Loucy (cell line): ENCODE measurements at regions not wholly inside any gene's neighbourhood (a gene's known extent, or its start where the extent isn't known, plus 50 kb on each side); places are given as distances from the start of the nearest gene placed in this dataset.

ENCODE experiments used
- H2AFZ ChIP-seq: fragments of 200-600 bp; sonication (generic); 2 replicates; pipeline ENCODE4 v1.6.0; 2016; ENCODE audit warnings: antibody characterized with exemption, mild to moderate bottlenecking, low read length, moderate library complexity
- H3F3A ChIP-seq: fragments of 200-600 bp; 2 replicates; pipeline ENCODE4 v1.6.0; 2016; ENCODE audit warnings: antibody characterized with exemption, low read depth, mild to moderate bottlenecking
- H3K27me3 ChIP-seq: fragments of 200-600 bp; sonication (generic); 2 replicates; pipeline ENCODE4 v1.6.1; 2014; ENCODE audit warnings: low read length, mild to moderate bottlenecking; ENCODE audit not compliant: insufficient read depth, poor library complexity, severe bottlenecking
- H3K36me3 ChIP-seq: fragments of 200-600 bp; sonication (generic); 2 replicates; pipeline ENCODE4 v1.6.1; 2016; ENCODE audit warnings: low read length; ENCODE audit not compliant: insufficient read depth
- H3K4me1 ChIP-seq: fragments of 200-600 bp; sonication (generic); 2 replicates; pipeline ENCODE4 v1.5.1; 2014; ENCODE audit warnings: low read length, mild to moderate bottlenecking; ENCODE audit not compliant: insufficient read depth, poor library complexity, severe bottlenecking
- H3K4me2 ChIP-seq: fragments of 200-600 bp; sonication (generic); 2 replicates; pipeline ENCODE4 v1.6.0; 2014; ENCODE audit warnings: antibody characterized with exemption, low read length, low read depth, mild to moderate bottlenecking; ENCODE audit not compliant: poor library complexity, severe bottlenecking
- H3K4me3 ChIP-seq: fragments of 200-600 bp; sonication (generic); 2 replicates; pipeline ENCODE4 v1.5.1; 2014; ENCODE audit warnings: low read length, mild to moderate bottlenecking, mixed read lengths; ENCODE audit not compliant: poor library complexity, severe bottlenecking
- H3K79me2 ChIP-seq: fragments of 200-600 bp; sonication (generic); 2 replicates; pipeline ENCODE4 v1.6.1; 2014; ENCODE audit warnings: low read length; ENCODE audit not compliant: insufficient read depth
- H3K9ac ChIP-seq: fragments of 200-600 bp; sonication (generic); 2 replicates; pipeline ENCODE4 v1.6.0; 2014; ENCODE audit warnings: mild to moderate bottlenecking, low read depth, low read length, moderate library complexity; ENCODE audit not compliant: poor library complexity, severe bottlenecking
- H3K9me2 ChIP-seq: fragments of 200-600 bp; sonication (generic); replicated peaks from 2 replicates; pipeline ENCODE4 v1.6.1; 2016; ENCODE audit warnings: low read depth, low read length, mixed read lengths
- H3K9me3 ChIP-seq: fragments of 200-600 bp; sonication (generic); 2 replicates; pipeline ENCODE4 v1.6.1; 2014; ENCODE audit warnings: mild to moderate bottlenecking, antibody characterized with exemption, low read length, low read depth; ENCODE audit not compliant: insufficient read depth
- H4K20me1 ChIP-seq: fragments of 200-600 bp; sonication (generic); 2 replicates; pipeline ENCODE4 v1.6.0; 2014; ENCODE audit warnings: antibody characterized with exemption, low read length, mild to moderate bottlenecking; ENCODE audit not compliant: insufficient read depth, poor library complexity, severe bottlenecking
- CTCF ChIP-seq: fragments of 200-600 bp; sonication (generic); conservative IDR thresholded peaks from 2 replicates; pipeline ENCODE4 v1.5.1; 2014; ENCODE audit warnings: mild to moderate bottlenecking, antibody characterized with exemption, low read length
- EZH2phosphoT487 ChIP-seq: fragments of 200-600 bp; IDR thresholded peaks from 2 replicates; pipeline ENCODE4 v1.6.1; 2018; ENCODE audit warnings: antibody characterized with exemption, mild to moderate bottlenecking, moderate library complexity, borderline replicate concordance

GRCh38 chr2:14342313-14342712 is 290.2 kb upstream of the LRATD1 start:
- Histone ChIP-seq H3K4me3 (no peak overlapping the region), H3K4me2 (no peak overlapping the region), H3K36me3 (no peaks in the 10 kb centered on the region), H3K9ac (no peak overlapping the region), H2AFZ (no peak overlapping the region), H3K9me2 (no peaks in the 10 kb centered on the region), H3K27me3 (no peaks in the 10 kb centered on the region), H4K20me1 (no peaks in the 10 kb centered on the region), H3K9me3 (no peaks in the 10 kb centered on the region), H3F3A (no peaks in the 10 kb centered on the region), H3K79me2 (no peaks in the 10 kb centered on the region), H3K4me1 (no peaks in the 10 kb centered on the region)
- no peak for TF ChIP-seq EZH2phosphoT487

GRCh38 chr2:14344355-14344754 is 288.2 kb upstream of the LRATD1 start:
- Histone ChIP-seq H3K4me1 (no peaks in the 10 kb centered on the region), H3F3A (no peaks in the 10 kb centered on the region), H3K4me3 (no peak overlapping the region), H3K27me3 (no peaks in the 10 kb centered on the region), H3K36me3 (no peaks in the 10 kb centered on the region), H3K4me2 (no peak overlapping the region), H4K20me1 (no peaks in the 10 kb centered on the region), H3K9ac (no peak overlapping the region), H2AFZ (no peak overlapping the region), H3K9me2 (no peaks in the 10 kb centered on the region), H3K79me2 (no peaks in the 10 kb centered on the region), H3K9me3 (no peaks in the 10 kb centered on the region)
- TF ChIP-seq EZH2phosphoT487 (no peak), CTCF (no peak)

- H4K20me1 ChIP-seq = no peaks in the 10 kb centered on the region
- H2AFZ ChIP-seq = no peak overlapping the region
- H3K9me2 ChIP-seq = no peaks in the 10 kb centered on the region
- no peak overlapping the region for H3K4me3 ChIP-seq
- H3K4me2 ChIP-seq = no peak overlapping the region
- no peaks in the 10 kb centered on the region for H3F3A ChIP-seq
- no peak overlapping the region for H3K9ac ChIP-seq
- TF ChIP-seq CTCF (no peak), EZH2phosphoT487 (no peak)
- H3K79me2 ChIP-seq = no peaks in the 10 kb centered on the region
- no peaks in the 10 kb centered on the region for H3K27me3 ChIP-seq
- H3K9me3 ChIP-seq = no peaks in the 10 kb centered on the region
- H3K36me3 ChIP-seq = no peaks in the 10 kb centered on the region
- H3K4me1 ChIP-seq = no peaks in the 10 kb centered on the region
These were observed 284.3 kb upstream of the LRATD1 start for GRCh38 chr2:14348247-14348646.

GRCh38 chr2:14350856-14351255 is 281.7 kb upstream of the LRATD1 start:
- H3K79me2 ChIP-seq = no peaks in the 10 kb centered on the region
- H3K27me3 ChIP-seq = no peaks in the 10 kb centered on the region
- no peak overlapping the region for H3K9ac ChIP-seq
- H2AFZ ChIP-seq = no peak overlapping the region
- no peaks in the 10 kb centered on the region for H4K20me1 ChIP-seq
- no peaks in the 10 kb centered on the region for H3F3A ChIP-seq
- H3K9me2 ChIP-seq = no peaks in the 10 kb centered on the region
- H3K4me2 ChIP-seq = no peak overlapping the region
- H3K4me1 ChIP-seq = no peaks in the 10 kb centered on the region
- no peaks in the 10 kb centered on the region for H3K36me3 ChIP-seq
- no peaks in the 10 kb centered on the region for H3K9me3 ChIP-seq
- H3K4me3 ChIP-seq = no peak overlapping the region
- TF ChIP-seq CTCF = no peak
- no peak for TF ChIP-seq EZH2phosphoT487
